K562 (cell line): ENCODE measurements at regions not wholly inside any gene's neighbourhood (a gene's known extent, or its start where the extent isn't known, plus 50 kb on each side); places are given as distances from the start of the nearest gene placed in this dataset.

ENCODE experiments used
- BCOR ChIP-seq: fragments of 450-650 bp; IDR thresholded peaks from 2 replicates; pipeline ENCODE4 v1.6.1; 2016
- BRCA1 ChIP-seq, 2 experiments: fragments of 450-650 bp in 1 of 2; sonication (generic) in 1 of 2; formaldehyde crosslinking in 1 of 2; IDR thresholded peaks; 2 replicates each; pipeline versions ENCODE4 v1.5.0 to v1.6.1; 2017 to 2020; ENCODE audit warnings: mild to moderate bottlenecking in 1 of 2, missing genetic modification reagents in 1 of 2
- DACH1 ChIP-seq: fragments of 450-650 bp; IDR thresholded peaks from 2 replicates; pipeline ENCODE4 v1.6.1; 2018; ENCODE audit not compliant: partially characterized antibody
- E2F8 ChIP-seq: fragments of 450-650 bp; IDR thresholded peaks from 2 replicates; pipeline ENCODE4 v1.7.1; 2018; ENCODE audit warnings: mild to moderate bottlenecking, low read depth; ENCODE audit not compliant: partially characterized antibody
- EZH2 ChIP-seq: IDR thresholded peaks from 2 replicates; pipeline ENCODE4 v1.6.1; 2012; ENCODE audit warnings: low read depth, mild to moderate bottlenecking, inconsistent platforms, low read length, borderline replicate concordance
- GTF2E2 ChIP-seq: fragments of 200-800 bp; sonication (Bioruptor generic); IDR thresholded peaks from 2 replicates; pipeline ENCODE4 v1.6.1; 2016; ENCODE audit warnings: missing genetic modification characterization, missing compliant biosample characterization
- ILF3 ChIP-seq: fragments of 450-650 bp; IDR thresholded peaks from 2 replicates; pipeline ENCODE4 v1.6.1; 2018; ENCODE audit warnings: antibody characterized with exemption, mild to moderate bottlenecking, moderate library complexity, borderline replicate concordance
- SFPQ ChIP-seq: fragments of 200-400 bp; formaldehyde crosslinking; IDR thresholded peaks from 2 replicates; pipeline ENCODE4 v1.6.1; 2017; ENCODE audit warnings: mild to moderate bottlenecking, low read depth, low read length, moderate library complexity
- U2AF1 ChIP-seq: fragments of 200-400 bp; formaldehyde crosslinking; optimal IDR thresholded peaks from 2 replicates; pipeline ENCODE3; 2017; ENCODE audit warnings: mild to moderate bottlenecking, low read depth, low read length, moderate library complexity
- ZEB2 ChIP-seq: fragments of 450-650 bp; IDR thresholded peaks from 2 replicates; pipeline ENCODE4 v1.6.1; 2016
- ZNF592 ChIP-seq: fragments of 450-650 bp; IDR thresholded peaks from 2 replicates; pipeline ENCODE4 v1.6.1; 2017; ENCODE audit warnings: antibody characterized with exemption, mild to moderate bottlenecking
- ZSCAN29 ChIP-seq: fragments of 450-650 bp; IDR thresholded peaks from 2 replicates; pipeline ENCODE4 v1.6.1; 2017
- TF ChIP-seq, protein P1 (sequence below), 2 experiments: IDR thresholded peaks; 2 replicates each; pipeline ENCODE4 v1.6.1; 2011; ENCODE audit warnings: borderline replicate concordance in 1 of 2, control low read depth in 1 of 2, low read depth in 1 of 2, low read length in 1 of 2, mild to moderate bottlenecking in 1 of 2, mixed read lengths in 1 of 2, moderate library complexity in 1 of 2; ENCODE audit not compliant: insufficient read depth in 1 of 2, insufficient read length in 1 of 2, poor library complexity in 1 of 2, severe bottlenecking in 1 of 2; ENCODE audit errors: extremely low read depth in 1 of 2
- TF ChIP-seq, protein P2 (sequence below): fragments of 200-800 bp; sonication (Bioruptor generic); IDR thresholded peaks from 2 replicates; pipeline ENCODE4 v1.6.1; 2017; ENCODE audit warnings: missing genetic modification characterization, missing compliant biosample characterization

DNA sequence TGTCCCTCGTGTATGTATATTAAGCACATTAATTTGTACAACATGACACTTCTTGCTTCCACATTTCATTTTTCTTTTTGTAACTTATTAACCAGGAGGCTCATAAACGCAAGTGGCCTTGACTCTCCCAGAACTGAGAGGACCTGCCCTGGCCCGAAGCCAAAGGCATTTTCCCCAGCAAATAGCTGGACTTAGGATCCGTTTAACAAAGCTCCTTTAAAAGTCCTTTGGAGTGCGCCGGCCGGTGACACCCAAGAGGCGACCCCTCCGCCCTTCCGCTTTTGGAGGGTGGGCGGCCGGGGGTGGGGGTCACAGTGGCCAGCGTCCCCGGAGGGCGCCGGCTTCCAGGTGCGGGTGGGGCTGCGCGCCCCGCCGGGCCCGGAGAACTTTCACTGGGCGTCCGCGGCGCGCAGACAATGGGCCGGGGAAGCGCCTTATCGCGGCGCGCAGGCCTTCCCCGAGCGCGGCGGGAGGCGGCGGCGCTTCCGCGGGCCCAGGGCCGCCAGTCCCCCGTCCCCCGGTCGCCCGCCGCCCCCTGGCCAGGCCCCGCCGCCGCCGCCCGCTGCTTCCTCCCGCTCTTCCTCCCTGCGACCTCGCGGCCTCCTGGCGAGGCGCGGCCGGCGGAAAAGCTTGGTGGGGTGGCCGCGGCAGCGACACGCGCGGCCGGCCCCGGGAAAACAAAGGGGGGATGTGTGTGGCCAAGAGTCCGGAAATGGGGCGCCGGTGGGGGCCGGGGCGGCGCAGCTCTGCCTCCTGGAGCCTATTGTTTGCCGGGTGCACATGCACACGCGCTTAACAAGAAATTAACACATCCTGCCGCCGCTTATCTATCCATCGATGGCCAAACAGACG is 613.4 kb downstream of the MCTP2 start (continued):
- TF ChIP-seq, protein P1, sequence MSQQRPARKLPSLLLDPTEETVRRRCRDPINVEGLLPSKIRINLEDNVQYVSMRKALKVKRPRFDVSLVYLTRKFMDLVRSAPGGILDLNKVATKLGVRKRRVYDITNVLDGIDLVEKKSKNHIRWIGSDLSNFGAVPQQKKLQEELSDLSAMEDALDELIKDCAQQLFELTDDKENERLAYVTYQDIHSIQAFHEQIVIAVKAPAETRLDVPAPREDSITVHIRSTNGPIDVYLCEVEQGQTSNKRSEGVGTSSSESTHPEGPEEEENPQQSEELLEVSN (IDR thresholded peaks at IDR 0.05; ENCODE audit: borderline replicate concordance in 1 of 2, extremely low read depth in 1 of 2, insufficient read depth in 1 of 2, insufficient read length in 1 of 2, low read depth in 1 of 2, low read length in 1 of 2, poor library complexity in 1 of 2, severe bottlenecking in 1 of 2) = peak; percentile 81 to 97
- TF ChIP-seq DACH1 (peak; percentile 15), E2F8 (peak; percentile 25), EZH2 (no peak), BRCA1 (IDR thresholded peaks at IDR 0.05) (no peak), BRCA1 (CRISPR knock-in tag; IDR thresholded peaks at IDR 0.05) (no peak), ILF3 (no peak), ZNF592 (peak; percentile 94), U2AF1 (peak; percentile 26), SFPQ (no peak), ZEB2 (no peak; the same call in 1 of the 2 replicates), GTF2E2 (tag) (peak; percentile 91), ZSCAN29 (no peak), BCOR (0 out of 2 replicates have a peak, but pooled peaks have one; percentile 23)
- TF ChIP-seq, protein P2, sequence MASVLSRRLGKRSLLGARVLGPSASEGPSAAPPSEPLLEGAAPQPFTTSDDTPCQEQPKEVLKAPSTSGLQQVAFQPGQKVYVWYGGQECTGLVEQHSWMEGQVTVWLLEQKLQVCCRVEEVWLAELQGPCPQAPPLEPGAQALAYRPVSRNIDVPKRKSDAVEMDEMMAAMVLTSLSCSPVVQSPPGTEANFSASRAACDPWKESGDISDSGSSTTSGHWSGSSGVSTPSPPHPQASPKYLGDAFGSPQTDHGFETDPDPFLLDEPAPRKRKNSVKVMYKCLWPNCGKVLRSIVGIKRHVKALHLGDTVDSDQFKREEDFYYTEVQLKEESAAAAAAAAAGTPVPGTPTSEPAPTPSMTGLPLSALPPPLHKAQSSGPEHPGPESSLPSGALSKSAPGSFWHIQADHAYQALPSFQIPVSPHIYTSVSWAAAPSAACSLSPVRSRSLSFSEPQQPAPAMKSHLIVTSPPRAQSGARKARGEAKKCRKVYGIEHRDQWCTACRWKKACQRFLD (CRISPR knock-in tag) = peak; percentile 87
